SK-N-SH (cell line): ENCODE measurements at regions not wholly inside any gene's neighbourhood (a gene's known extent, or its start where the extent isn't known, plus 50 kb on each side); places are given as distances from the start of the nearest gene placed in this dataset.

Experiments
- CTCF ChIA-PET: fragments of 300-600, 350-600 bp; formaldehyde crosslinking; extraction: SDS; loops from one replicate; lab custom pipeline; 2021; lab: Yijun Ruan, JAX
- POLR2A ChIA-PET: fragments of 350-600 bp; sonication (Branson Sonifier 250); formaldehyde crosslinking; extraction: SDS; loops from one replicate; lab custom pipeline; 2020; ENCODE audit warnings: antibody characterized with exemption, inconsistent platforms; lab: Yijun Ruan, JAX
- DNase-seq: peaks from one replicate; pipeline ENCODE4 v3.0.0; 2012
- H2AFZ ChIP-seq: fragments of 200-600 bp; sonication (generic); 2 replicates; pipeline ENCODE4 v1.8.1; 2016; ENCODE audit warnings: antibody characterized with exemption, mild to moderate bottlenecking, low read depth
- H3F3A ChIP-seq: fragments of 200-600 bp; sonication (generic); replicated peaks from 2 replicates; pipeline ENCODE3; 2016; ENCODE audit warnings: antibody characterized with exemption, mild to moderate bottlenecking; ENCODE audit not compliant: insufficient read depth
- H3K27ac ChIP-seq, 2 experiments: fragments of 200-500 bp in 1 of 2; fragments of 200-600 bp in 1 of 2; sonication (Bioruptor generic) in 1 of 2; sonication (generic), shearing (Covaris generic) in 1 of 2; 2 replicates each; pipeline versions ENCODE4 v1.5.1 to v1.6.1; 2014 to 2016; ENCODE audit warnings: low read depth in 2 of 2, inconsistent platforms in 1 of 2, low read length in 1 of 2, mild to moderate bottlenecking in 1 of 2, mixed read lengths in 1 of 2
- H3K27me3 ChIP-seq: fragments of 200-600 bp; sonication (generic), shearing (Covaris generic); 2 replicates; pipeline ENCODE4 v1.6.1; 2016; ENCODE audit warnings: mixed run types; ENCODE audit not compliant: insufficient read depth
- H3K36me3 ChIP-seq, 2 experiments: fragments of 200-500 bp in 1 of 2; fragments of 200-600 bp in 1 of 2; sonication (Bioruptor generic) in 1 of 2; sonication (generic) in 1 of 2; replicated peaks in 1 of 2; 2 replicates each; pipeline versions ENCODE3 to v1.5.1; 2014 to 2016; ENCODE audit warnings: low read length in 1 of 2, mild to moderate bottlenecking in 1 of 2; ENCODE audit not compliant: insufficient read depth in 2 of 2, control insufficient read depth in 1 of 2
- H3K4me1 ChIP-seq, 2 experiments: fragments of 200-500 bp in 1 of 2; fragments of 200-600 bp in 1 of 2; sonication (Bioruptor generic) in 1 of 2; sonication (generic), shearing (Covaris generic) in 1 of 2; 2 replicates each; pipeline versions ENCODE4 v1.5.1 to v1.6.1; 2014 to 2016; ENCODE audit warnings: low read depth in 1 of 2, low read length in 1 of 2, mixed run types in 1 of 2; ENCODE audit not compliant: insufficient read depth in 2 of 2, control insufficient read depth in 1 of 2
- H3K4me2 ChIP-seq: fragments of 200-600 bp; sonication (generic), shearing (Covaris generic); 2 replicates; pipeline ENCODE4 v1.6.1; 2017; ENCODE audit warnings: mixed run types
- H3K4me3 ChIP-seq, 2 experiments: fragments of 200-500 bp in 1 of 2; fragments of 200-600 bp in 1 of 2; sonication (Bioruptor generic) in 1 of 2; sonication (generic), shearing (Covaris generic) in 1 of 2; 2 replicates each; pipeline versions ENCODE4 v1.5.1 to v1.8.1; 2014 to 2016; ENCODE audit warnings: low read depth in 2 of 2, inconsistent platforms in 1 of 2, low read length in 1 of 2, mild to moderate bottlenecking in 1 of 2, mixed read lengths in 1 of 2, moderate library complexity in 1 of 2
- H3K79me2 ChIP-seq: fragments of 200-600 bp; sonication (generic); 2 replicates; pipeline ENCODE4 v1.8.1; 2017; ENCODE audit warnings: mild to moderate bottlenecking; ENCODE audit not compliant: insufficient read depth
- H3K9ac ChIP-seq: fragments of 200-600 bp; sonication (generic); 2 replicates; pipeline ENCODE4 v1.6.1; 2017; ENCODE audit warnings: mixed run types
- H3K9me2 ChIP-seq: fragments of 200-600 bp; sonication (generic); 2 replicates; pipeline ENCODE4 v1.6.1; 2017; ENCODE audit warnings: mixed run types
- H3K9me3 ChIP-seq: fragments of 200-600 bp; sonication (generic); 2 replicates; pipeline ENCODE4 v1.6.1; 2017; ENCODE audit warnings: mixed run types, mild to moderate bottlenecking, moderate library complexity
- H4K20me1 ChIP-seq: fragments of 200-600 bp; sonication (generic); 2 replicates; pipeline ENCODE4 v1.6.1; 2017; ENCODE audit warnings: mild to moderate bottlenecking, mixed run types; ENCODE audit not compliant: insufficient read depth
- CTCF ChIP-seq: fragments of 200-600 bp; sonication (generic); IDR thresholded peaks from 2 replicates; pipeline ENCODE4 v1.6.1; 2017; ENCODE audit warnings: antibody characterized with exemption, mild to moderate bottlenecking, moderate library complexity
- ELF1 ChIP-seq: IDR thresholded peaks from 2 replicates; pipeline ENCODE4 v1.4.0; 2012
- EP300 ChIP-seq, 2 experiments: IDR thresholded peaks; 2 replicates each; pipeline versions ENCODE4 v1.4.0 to v1.6.1; 2012; ENCODE audit warnings: borderline replicate concordance in 1 of 2, low read depth in 1 of 2, low read length in 1 of 2
- EZH2phosphoT487 ChIP-seq: fragments of 200-600 bp; sonication (generic); IDR thresholded peaks from 2 replicates; pipeline ENCODE4 v1.6.1; 2017; ENCODE audit warnings: low read depth, mixed run types, mild to moderate bottlenecking, antibody characterized with exemption, moderate library complexity, borderline replicate concordance
- FOSL2 ChIP-seq: IDR thresholded peaks from 2 replicates; pipeline ENCODE4 v1.4.0; 2012; ENCODE audit warnings: low read depth, mild to moderate bottlenecking, moderate library complexity, borderline replicate concordance
- FOXJ3 ChIP-seq: sonication (generic); formaldehyde crosslinking; IDR thresholded peaks from 2 replicates; pipeline ENCODE4 v1.5.1; 2020; ENCODE audit warnings: mild to moderate bottlenecking, missing genetic modification reagents
- FOXM1 ChIP-seq: IDR thresholded peaks from 2 replicates; pipeline ENCODE4 v1.4.0; 2012; ENCODE audit warnings: low read depth, mild to moderate bottlenecking
- GABPA ChIP-seq: IDR thresholded peaks from 2 replicates; pipeline ENCODE4 v1.4.0; 2012; ENCODE audit warnings: low read depth, mild to moderate bottlenecking
- GATA2 ChIP-seq: sonication (generic); formaldehyde crosslinking; IDR thresholded peaks from 2 replicates; pipeline ENCODE4 v1.5.0; 2020; ENCODE audit warnings: mild to moderate bottlenecking, missing genetic modification reagents
- MEF2A ChIP-seq: IDR thresholded peaks from 2 replicates; pipeline ENCODE4 v1.4.0; 2012; ENCODE audit warnings: low read depth, borderline replicate concordance
- NFIC ChIP-seq: IDR thresholded peaks from 2 replicates; pipeline ENCODE4 v1.4.0; 2012; ENCODE audit warnings: borderline replicate concordance
- NRF1 ChIP-seq: IDR thresholded peaks from 2 replicates; pipeline ENCODE4 v1.6.1; 2012; ENCODE audit warnings: low read depth, mild to moderate bottlenecking, low read length
- PBX3 ChIP-seq: IDR thresholded peaks from 2 replicates; pipeline ENCODE4; 2012
- POLR2AphosphoS5 ChIP-seq: IDR thresholded peaks from 2 replicates; pipeline ENCODE4 v1.6.1; 2012; ENCODE audit warnings: low read depth, low read length
- REST ChIP-seq: IDR thresholded peaks from 2 replicates; pipeline ENCODE4 v1.6.1; 2012; ENCODE audit warnings: mild to moderate bottlenecking, low read depth, low read length, moderate library complexity
- RXRA ChIP-seq: IDR thresholded peaks from 2 replicates; pipeline ENCODE4 v1.4.0; 2012; ENCODE audit warnings: low read depth, mild to moderate bottlenecking, borderline replicate concordance
- SIN3A ChIP-seq: IDR thresholded peaks from 2 replicates; pipeline ENCODE4 v1.6.1; 2012; ENCODE audit warnings: low read depth, mild to moderate bottlenecking, low read length, moderate library complexity, borderline replicate concordance
- TAF1 ChIP-seq: IDR thresholded peaks from 2 replicates; pipeline ENCODE4 v1.6.1; 2012; ENCODE audit warnings: low read depth, mild to moderate bottlenecking, low read length, moderate library complexity, borderline replicate concordance
- TEAD4 ChIP-seq: IDR thresholded peaks from 2 replicates; pipeline ENCODE4 v1.4.0; 2012; ENCODE audit warnings: mild to moderate bottlenecking, borderline replicate concordance; ENCODE audit not compliant: insufficient read depth
- WGBS: methylation state at CpG from one replicate; pipeline ENCODE4 v1.1.6; 2017; ENCODE audit warnings: low lambda C conversion rate; 5-methylcytosine and 5-hydroxymethylcytosine counted together

- no peaks in the 10 kb centered on the region for H3K27me3 ChIP-seq
- no peak overlapping the region for H3K9ac ChIP-seq
- H3K4me3 ChIP-seq = no peak overlapping the region
- CTCF ChIA-PET = no interaction called here
- no peaks in the 10 kb centered on the region for H3K9me3 ChIP-seq
- H2AFZ ChIP-seq = no peak overlapping the region
- peaks cover 0 to 7% of the 10 kb centered on the region in 2 experiments; a peak in 1 of 4 replicates for H3K4me1 ChIP-seq
- no peaks in the 10 kb centered on the region for H3K36me3 ChIP-seq
- 41% methylated on average over 3 of the region's 3 CpGs for WGBS
- no peak overlapping the region for H3K27ac ChIP-seq
- DNase-seq = no peak
- no peaks in the 10 kb centered on the region for H4K20me1 ChIP-seq
- no peaks in the 10 kb centered on the region for H3K79me2 ChIP-seq
- no peak for TF ChIP-seq TAF1
- no peak for TF ChIP-seq PBX3
- TF ChIP-seq MEF2A = no peak
- no peak for TF ChIP-seq ELF1
- TF ChIP-seq TEAD4 = no peak
- no peak for TF ChIP-seq GABPA
- TF ChIP-seq NFIC = no peak
- TF ChIP-seq FOSL2 = no peak
- no peak for TF ChIP-seq POLR2AphosphoS5
- no peak for TF ChIP-seq RXRA
- no peak for TF ChIP-seq NRF1
- TF ChIP-seq SIN3A = no peak
- TF ChIP-seq FOXM1 = no peak
- TF ChIP-seq CTCF = no peak
- no peak for TF ChIP-seq EP300 (IDR thresholded peaks at IDR 0.05; ENCODE audit: borderline replicate concordance in 1 of 2, low read depth in 1 of 2, low read length in 1 of 2)
- TF ChIP-seq REST = no peak
- TF ChIP-seq EZH2phosphoT487 = no peak
- TF ChIP-seq GATA2 (CRISPR knock-in tag) = no peak
- no peak for TF ChIP-seq FOXJ3 (CRISPR knock-in tag)
- no peaks in the 10 kb centered on the region for H3K9me2 ChIP-seq
- H3K4me2 ChIP-seq = no peak overlapping the region
- POLR2A ChIA-PET = no interaction called here
- no peaks in the 10 kb centered on the region for H3F3A ChIP-seq
These were observed 176.4 kb downstream of the HSD17B3 start for GRCh38 chr9:96125624-96126023.
